ENCODE measurements at regions not wholly inside any gene's neighbourhood (a gene's known extent, or its start where the extent isn't known, plus 50 kb on each side); places are given as distances from the start of the nearest gene placed in this dataset.
A peak's percentile ranks its signal among the peaks of the same experiment; 100 is the strongest.
"Not testable (repeated sequence)": the region's sequence is repeated elsewhere in the genome, so short reads cannot be mapped to it uniquely, and the experiment has no call there.

GRCh38 chr3:76293856-76294255 is 508.5 kb upstream of the ZNF717 start:
- no peak overlapping the region for H3K4me3 ChIP-seq (ENCODE audit: low read depth, low read length)
- no peak for DNase-seq (ENCODE audit: low read depth)

- no peak overlapping the region for H3K4me3 ChIP-seq (ENCODE audit: low read depth, low read length)
- no peak for DNase-seq (ENCODE audit: low read depth)
These were observed 515.4 kb upstream of the ZNF717 start for GRCh38 chr3:76300746-76301145.

GRCh38 chr3:76307556-76307955 is 522.2 kb upstream of the ZNF717 start:
- no peak overlapping the region for H3K4me3 ChIP-seq (ENCODE audit: low read depth, low read length)
- DNase-seq (ENCODE audit: low read depth) = peak; percentile 11

DNA sequence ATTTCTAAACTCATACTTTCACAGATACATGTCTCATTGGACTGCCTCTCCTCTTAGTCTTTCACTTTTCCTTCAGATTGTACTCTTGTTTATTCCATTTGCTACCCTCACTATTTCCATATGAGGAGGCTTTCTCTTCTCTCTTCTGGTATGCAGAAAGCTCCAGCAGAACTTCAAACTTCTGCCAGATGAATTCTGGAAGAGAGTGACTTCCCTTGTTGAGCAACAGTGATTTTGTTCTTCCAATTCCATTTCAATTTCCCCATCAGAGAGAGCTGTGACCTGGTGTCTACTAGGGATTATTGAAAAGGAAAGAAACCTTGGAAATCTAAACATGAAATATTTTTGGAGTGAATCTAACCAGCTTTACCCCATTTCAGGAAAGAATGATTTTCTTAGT is 523.2 kb upstream of the ZNF717 start:
- peak; percentile 47 for DNase-seq (ENCODE audit: low read depth)

GRCh38 chr3:76310089-76310488 is 524.7 kb upstream of the ZNF717 start:
- H3K4me3 ChIP-seq (ENCODE audit: low read depth, low read length) = no peak overlapping the region
- no peak for DNase-seq (ENCODE audit: low read depth)

More for the DNA sequence above, 523.2 kb upstream of the ZNF717 start:
- no peak overlapping the region for H3K4me3 ChIP-seq (ENCODE audit: low read depth, low read length)

DNA sequence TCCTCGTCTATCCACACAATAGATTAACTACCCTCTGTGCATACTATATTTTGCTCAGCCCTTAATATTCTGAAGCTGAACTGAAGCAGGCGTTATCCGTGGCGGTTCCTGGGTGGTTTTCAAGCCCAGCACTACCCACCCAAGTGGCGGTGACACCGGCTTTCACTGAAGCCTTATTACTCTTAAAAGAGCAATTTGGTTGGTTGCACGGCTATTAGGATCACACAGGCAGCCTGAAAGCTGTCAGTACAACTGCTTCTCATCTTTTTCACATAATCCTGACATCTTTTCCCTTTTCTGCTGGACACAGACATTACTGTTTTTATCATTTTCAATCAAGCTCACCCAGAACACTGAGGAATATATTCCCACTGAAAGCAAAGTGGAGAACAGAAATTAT is 525.3 kb upstream of the ZNF717 start:
- DNase-seq (ENCODE audit: low read depth) = no peak
- H3K4me3 ChIP-seq (ENCODE audit: low read depth, low read length) = no peak overlapping the region

- DNase-seq (ENCODE audit: low read depth) = no peak
- H3K4me3 ChIP-seq (ENCODE audit: low read depth, low read length) = no peak overlapping the region
These were observed 526.6 kb upstream of the ZNF717 start for GRCh38 chr3:76311941-76312340.

GRCh38 chr3:76315906-76316305 is 530.6 kb upstream of the ZNF717 start:
- not testable (repeated sequence) for H3K4me3 ChIP-seq (ENCODE audit: low read depth, low read length); DNase-seq (ENCODE audit: low read depth)

- DNase-seq (ENCODE audit: low read depth) = no peak
- H3K4me3 ChIP-seq (ENCODE audit: low read depth, low read length) = no peak overlapping the region
These were observed 536.3 kb upstream of the ZNF717 start for GRCh38 chr3:76321614-76322013.

GRCh38 chr3:76324101-76324500 is 538.8 kb upstream of the ZNF717 start:
- H3K4me3 ChIP-seq (ENCODE audit: low read depth, low read length) = no peak overlapping the region
- DNase-seq (ENCODE audit: low read depth) = peak; percentile 3

- DNase-seq (ENCODE audit: low read depth) = no peak
- H3K4me3 ChIP-seq (ENCODE audit: low read depth, low read length) = no peak overlapping the region
These were observed 560.5 kb upstream of the ZNF717 start for GRCh38 chr3:76345878-76346277.

DNA sequence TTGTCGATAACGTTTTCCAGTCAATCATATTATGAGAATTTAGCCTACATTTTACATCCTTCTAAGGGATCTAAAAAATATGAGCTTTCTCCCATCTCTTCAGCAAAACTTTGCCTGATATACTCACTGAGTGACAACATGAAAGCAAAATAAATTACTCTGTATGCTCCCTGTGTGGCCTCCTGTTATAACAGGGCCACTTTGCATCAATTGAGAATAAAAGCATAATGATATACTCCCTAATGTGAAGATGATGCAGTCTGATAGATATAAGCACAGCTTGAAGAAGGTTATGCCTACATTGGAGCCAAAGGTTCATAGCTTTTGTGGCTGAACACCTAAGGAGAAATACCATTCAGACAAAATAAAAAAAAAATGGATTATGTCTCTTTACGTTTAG is 561.3 kb upstream of the ZNF717 start:
- DNase-seq (ENCODE audit: low read depth) = no peak
- no peak overlapping the region for H3K4me3 ChIP-seq (ENCODE audit: low read depth, low read length)

DNA sequence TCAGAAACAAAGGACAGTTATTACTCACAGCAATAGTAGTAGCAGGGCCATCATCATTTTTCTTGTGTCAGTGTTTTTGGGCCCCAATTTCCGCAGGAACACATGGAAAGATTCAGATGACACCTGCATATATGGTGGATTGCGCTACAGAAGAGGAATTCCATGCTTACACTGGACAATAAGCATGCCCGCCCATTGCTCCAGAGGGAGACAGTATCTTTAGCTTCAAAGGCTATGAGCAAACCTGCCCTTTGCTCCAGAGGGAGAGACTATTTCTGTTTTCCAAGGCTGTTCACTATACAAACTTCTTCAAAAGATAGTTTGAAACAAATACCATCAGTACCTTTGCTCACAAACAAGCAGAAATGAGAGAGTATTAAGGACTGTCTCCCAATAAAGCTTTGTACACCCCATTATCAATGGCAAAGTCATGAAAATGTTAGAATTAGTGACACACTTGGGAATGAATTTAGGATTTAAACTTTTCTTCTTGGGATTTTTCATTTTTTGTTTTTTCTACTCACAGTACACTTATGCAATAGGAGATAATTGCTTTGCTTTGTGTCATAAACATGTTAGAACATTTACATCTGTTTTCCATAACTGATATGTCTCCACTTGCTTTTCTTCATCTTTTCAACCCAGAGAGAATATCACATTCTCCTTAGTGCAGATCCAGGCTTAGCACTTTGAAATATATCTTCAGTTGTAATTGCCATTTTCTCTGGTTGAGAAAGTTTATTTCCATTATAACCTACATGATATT is 564.5 kb upstream of the ZNF717 start:
- no peak for DNase-seq (ENCODE audit: low read depth)
- H3K4me3 ChIP-seq (ENCODE audit: low read depth, low read length) = no peak overlapping the region

DNA sequence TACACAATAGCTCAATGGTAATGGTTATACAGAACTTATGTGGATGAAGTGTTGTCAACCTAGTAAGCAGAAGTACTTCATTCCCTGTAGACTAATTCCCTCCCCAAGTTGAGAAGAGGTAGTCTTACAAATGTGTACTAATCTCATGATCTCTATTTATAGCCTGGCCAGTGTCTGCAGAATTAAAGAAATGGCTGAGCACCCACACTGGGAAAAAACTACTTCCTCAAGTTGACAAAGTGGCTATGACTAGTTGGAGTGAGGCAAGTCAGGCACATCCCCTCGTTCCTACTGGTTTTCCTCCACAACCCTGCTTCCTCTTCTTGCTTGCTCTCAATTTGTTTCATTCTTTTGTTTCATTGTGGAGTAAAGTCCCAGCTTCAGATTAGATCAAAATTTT is 566.7 kb upstream of the ZNF717 start:
- DNase-seq (ENCODE audit: low read depth) = no peak

GRCh38 chr3:76352511-76353284 is 567.3 kb upstream of the ZNF717 start:
- no peak overlapping the region for H3K4me3 ChIP-seq (ENCODE audit: low read depth, low read length)
- no peak for DNase-seq (ENCODE audit: low read depth)

More for the DNA sequence above, 566.7 kb upstream of the ZNF717 start:
- no peak overlapping the region for H3K4me3 ChIP-seq (ENCODE audit: low read depth, low read length)

GRCh38 chr3:76353683-76354082 is 568.3 kb upstream of the ZNF717 start:
- H3K4me3 ChIP-seq (ENCODE audit: low read depth, low read length) = no peak overlapping the region
- DNase-seq (ENCODE audit: low read depth) = no peak

DNA sequence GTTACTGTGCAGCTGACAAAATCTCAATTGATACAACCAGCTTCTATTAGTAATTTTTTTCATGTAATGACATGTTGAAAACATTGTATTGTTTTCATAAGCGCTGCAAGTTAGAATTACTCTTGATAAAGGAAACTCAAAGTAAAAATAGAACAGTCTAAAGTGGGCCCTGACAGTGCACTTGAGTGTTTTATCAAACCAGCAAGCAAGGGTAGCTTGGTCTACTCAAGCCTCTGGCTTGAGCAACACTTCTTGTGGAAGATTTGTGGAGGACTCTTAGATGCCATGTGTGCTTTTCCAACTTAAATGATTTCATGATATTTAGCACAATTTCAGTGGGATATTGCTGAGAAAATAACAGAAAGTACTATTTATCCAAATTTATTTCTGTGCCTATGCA is 575.7 kb upstream of the ZNF717 start:
- no peak overlapping the region for H3K4me3 ChIP-seq (ENCODE audit: low read depth, low read length)
- no peak for DNase-seq (ENCODE audit: low read depth)

GRCh38 chr3:76362643-76363042 is 577.3 kb upstream of the ZNF717 start:
- no peak overlapping the region for H3K4me3 ChIP-seq (ENCODE audit: low read depth, low read length)
- no peak for DNase-seq (ENCODE audit: low read depth)

DNA sequence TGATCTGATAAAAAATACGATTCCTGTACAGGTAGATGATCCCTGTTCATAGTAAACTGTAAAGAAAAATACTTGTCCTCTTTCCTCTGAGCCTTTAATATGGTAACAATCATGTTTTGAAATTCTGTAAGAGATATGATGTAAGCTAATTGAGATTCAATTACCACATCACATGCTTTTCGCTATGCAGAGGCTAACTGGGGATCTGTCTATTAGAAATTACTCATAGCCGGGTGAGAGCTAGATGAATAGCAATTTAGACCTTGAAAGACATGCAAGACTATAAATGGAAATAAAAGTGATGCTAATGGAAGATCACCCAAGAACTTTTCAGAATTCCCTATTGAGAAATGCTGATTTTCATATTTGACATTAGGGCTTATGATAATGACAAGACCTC is 579.9 kb upstream of the ZNF717 start:
- no peak for DNase-seq (ENCODE audit: low read depth)

DNA sequence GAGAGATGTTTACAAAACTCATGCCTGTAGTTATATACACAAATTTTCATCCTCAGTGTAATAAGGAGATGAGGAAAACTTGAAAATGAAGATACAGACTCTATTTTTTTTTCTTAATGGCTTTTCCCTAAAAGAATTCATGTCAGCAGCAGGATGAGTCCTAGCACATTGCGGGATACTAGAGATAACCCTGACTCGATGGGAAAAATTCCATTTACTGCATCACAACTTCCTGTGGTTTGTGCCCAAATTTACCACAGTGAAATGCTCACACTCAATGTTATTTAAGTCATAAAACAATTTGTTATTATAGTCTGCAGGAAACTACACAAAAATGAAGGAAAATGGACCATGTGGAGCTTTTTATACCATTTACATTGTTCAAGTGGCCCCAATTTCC is 581.9 kb upstream of the ZNF717 start:
- H3K4me3 ChIP-seq (ENCODE audit: low read depth, low read length) = no peak overlapping the region
- peak; percentile 29 for DNase-seq (ENCODE audit: low read depth)

More for the DNA sequence above, 579.9 kb upstream of the ZNF717 start:
- no peak overlapping the region for H3K4me3 ChIP-seq (ENCODE audit: low read depth, low read length)

GRCh38 chr3:76369170-76369569 is 583.8 kb upstream of the ZNF717 start:
- DNase-seq (ENCODE audit: low read depth) = peak; percentile 13
- no peak overlapping the region for H3K4me3 ChIP-seq (ENCODE audit: low read depth, low read length)

Data from skeletal muscle cell (primary cell).